HG02759 (cell line): ENCODE measurements at regions not wholly inside any gene's neighbourhood (a gene's known extent, or its start where the extent isn't known, plus 50 kb on each side); places are given as distances from the start of the nearest gene placed in this dataset.
"Not testable (repeated sequence)": the region's sequence is repeated elsewhere in the genome, so short reads cannot be mapped to it uniquely, and the experiment has no call there.

Experiments
- ATAC-seq: cut with Tn5 transposase; IDR thresholded peaks from one replicate; pipeline ENCODE4 v1.9.1; 2021; ENCODE audit warnings: mild to moderate bottlenecking, moderate library complexity; ENCODE audit not compliant: unreplicated experiment

GRCh38 chr2:198653311-198653710, 804.4 kb downstream of the SATB2 start:
- ATAC-seq: no peak

GRCh38 chr2:198652461-198652860, 805.3 kb downstream of the SATB2 start:
- no peak for ATAC-seq

GRCh38 chr2:198645816-198646215, 811.9 kb downstream of the SATB2 start:
- no peak for ATAC-seq

- no peak for ATAC-seq
Measured at GRCh38 chr2:198641161-198641560, 816.6 kb downstream of the SATB2 start.

GRCh38 chr2:198640463-198640862, 817.3 kb downstream of the SATB2 start:
- ATAC-seq: no peak

GRCh38 chr2:198639580-198639979, 818.2 kb downstream of the SATB2 start:
- no peak for ATAC-seq

- ATAC-seq: no peak
Measured at GRCh38 chr2:198638577-198638976, 819.2 kb downstream of the SATB2 start.

GRCh38 chr2:198630384-198630783, 826.0 kb downstream of the PLCL1 start:
- ATAC-seq: no peak

GRCh38 chr2:198628596-198628995, 824.2 kb downstream of the PLCL1 start:
- ATAC-seq: no peak

GRCh38 chr2:198622986-198623730, 818.8 kb downstream of the PLCL1 start:
- ATAC-seq: no peak

GRCh38 chr2:198615972-198616371, 811.6 kb downstream of the PLCL1 start:
- no peak for ATAC-seq

GRCh38 chr2:198611201-198611600, 806.8 kb downstream of the PLCL1 start:
- ATAC-seq: no peak

- no peak for ATAC-seq
Measured at GRCh38 chr2:198604599-198604998, 800.2 kb downstream of the PLCL1 start.

GRCh38 chr2:198602986-198603385, 798.6 kb downstream of the PLCL1 start:
- not testable (repeated sequence) for ATAC-seq

GRCh38 chr2:198597648-198598047, 793.3 kb downstream of the PLCL1 start:
- no peak for ATAC-seq

GRCh38 chr2:198596985-198597384, 792.6 kb downstream of the PLCL1 start:
- no peak for ATAC-seq

GRCh38 chr2:198595721-198596120, 791.3 kb downstream of the PLCL1 start:
- ATAC-seq: no peak

GRCh38 chr2:198591586-198591985, 787.2 kb downstream of the PLCL1 start:
- ATAC-seq: no peak

GRCh38 chr2:198587741-198588140, 783.3 kb downstream of the PLCL1 start:
- no peak for ATAC-seq

GRCh38 chr2:198587240-198587639, 782.8 kb downstream of the PLCL1 start:
- ATAC-seq: no peak

GRCh38 chr2:198571393-198571792, 767.0 kb downstream of the PLCL1 start:
- no peak for ATAC-seq

GRCh38 chr2:198558176-198558575, 753.8 kb downstream of the PLCL1 start:
- no peak for ATAC-seq

GRCh38 chr2:198546122-198546521, 741.7 kb downstream of the PLCL1 start:
- ATAC-seq: no peak
